ENCODE measurements at regions not wholly inside any gene's neighbourhood (a gene's known extent, or its start where the extent isn't known, plus 50 kb on each side); places are given as distances from the start of the nearest gene placed in this dataset.

GRCh38 chr17:34009912-34010311, 245.2 kb upstream of the CCL2 start:
- Mint-ChIP-seq H3K27me3 (ENCODE audit: low read depth in 3 of 3) (peaks cover 4 to 11% (median 7%) of the 10 kb centered on the region in 3 donors), H3K9me3 (peaks cover 0 to 3% (median 0%) of the 10 kb centered on the region in 7 donors), H3K4me1 (no peaks in the 10 kb centered on the region), H3K27ac (no peak overlapping the region), H3K36me3 (no peaks in the 10 kb centered on the region), H3K4me3 (no peak overlapping the region)
- Histone ChIP-seq H3K79me2 (ENCODE audit: insufficient read depth, low read length) (no peaks in the 10 kb centered on the region), H2AFZ (ENCODE audit: insufficient read depth, low read depth, low read length, poor library complexity, severe bottlenecking) (no peak overlapping the region), H3K4me1 (ENCODE audit: control insufficient read depth in 1 of 2, insufficient read depth in 2 of 2, low read length in 2 of 2) (no peaks in the 10 kb centered on the region), H3K4me2 (replicated peaks; ENCODE audit: extremely low read depth, low read length, poor library complexity, severe bottlenecking) (no peak overlapping the region), H3K9ac (ENCODE audit: insufficient read depth, low read length, poor library complexity, severe bottlenecking) (no peak overlapping the region), H3K27ac (ENCODE audit: low read depth in 1 of 2, low read length in 2 of 2) (no peak overlapping the region), H3K36me3 (replicated peaks in 1 of 2; ENCODE audit: control insufficient read depth in 1 of 2, insufficient read depth in 2 of 2, low read length in 2 of 2) (no peaks in the 10 kb centered on the region), H3K9me3 (replicated peaks in 1 of 2; ENCODE audit: control insufficient read depth in 1 of 2, insufficient read depth in 1 of 2, low read length in 2 of 2) (no peaks in the 10 kb centered on the region), H3K4me3 (replicated peaks in 1 of 3; ENCODE audit: low read depth in 2 of 3, low read length in 3 of 3) (no peak overlapping the region), H3K27me3 (ENCODE audit: control insufficient read depth in 2 of 2, insufficient read depth in 2 of 2, low read length in 2 of 2) (peaks cover 0 to 2% of the 10 kb centered on the region in 2 donors), H4K20me1 (ENCODE audit: insufficient read depth, low read length) (no peaks in the 10 kb centered on the region)
- TF ChIP-seq CTCF (IDR thresholded peaks at IDR 0.05) = no peak
- DNase-seq = no peak
- intact Hi-C loops (cut with micrococcal nuclease) = no loop called here
- WGBS (ENCODE audit: insufficient coverage) = 100% methylated on average over 4 of the region's 5 CpGs

DNA sequence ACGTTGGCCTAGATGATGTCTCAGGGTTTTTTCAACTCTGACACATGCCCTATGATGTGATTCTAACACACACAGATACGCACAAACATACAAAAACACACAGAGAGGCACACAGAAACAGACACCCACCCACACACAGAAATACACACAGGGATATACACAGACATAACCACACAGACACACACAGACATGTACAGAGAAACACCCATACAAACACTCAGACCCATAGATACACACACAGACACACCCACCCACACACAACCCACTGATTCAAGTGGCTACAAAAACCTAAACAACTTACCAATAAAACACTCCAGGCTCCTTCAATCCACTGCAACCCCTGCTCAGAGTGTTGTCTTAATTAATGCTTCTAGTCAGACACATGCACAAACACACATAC, 244.6 kb upstream of the CCL2 start:
- H3K9me3 ChIP-seq (replicated peaks in 1 of 2; ENCODE audit: control insufficient read depth in 1 of 2, insufficient read depth in 1 of 2, low read length in 2 of 2) = no peaks in the 10 kb centered on the region
- no peaks in the 10 kb centered on the region for H3K36me3 ChIP-seq (replicated peaks in 1 of 2; ENCODE audit: control insufficient read depth in 1 of 2, insufficient read depth in 2 of 2, low read length in 2 of 2)
- no peak overlapping the region for H3K4me2 ChIP-seq (replicated peaks; ENCODE audit: extremely low read depth, low read length, poor library complexity, severe bottlenecking)
- Mint-ChIP-seq H3K27me3 (ENCODE audit: low read depth in 3 of 3) (peaks cover 2 to 11% (median 7%) of the 10 kb centered on the region in 3 donors), H3K27ac (no peak overlapping the region), H3K36me3 (no peaks in the 10 kb centered on the region), H3K9me3 (peaks cover 0 to 3% (median 0%) of the 10 kb centered on the region in 7 donors), H3K4me3 (no peak overlapping the region), H3K4me1 (no peaks in the 10 kb centered on the region)
- intact Hi-C loops (cut with micrococcal nuclease) = no loop called here
- no peak for DNase-seq
- no peak overlapping the region for H3K9ac ChIP-seq (ENCODE audit: insufficient read depth, low read length, poor library complexity, severe bottlenecking)
- 93% methylated on average over 2 of the region's 2 CpGs for WGBS (ENCODE audit: insufficient coverage)
- H2AFZ ChIP-seq (ENCODE audit: insufficient read depth, low read depth, low read length, poor library complexity, severe bottlenecking) = no peak overlapping the region
- H4K20me1 ChIP-seq (ENCODE audit: insufficient read depth, low read length) = no peaks in the 10 kb centered on the region
- TF ChIP-seq CTCF (IDR thresholded peaks at IDR 0.05) = no peak
- H3K79me2 ChIP-seq (ENCODE audit: insufficient read depth, low read length) = no peaks in the 10 kb centered on the region
- H3K27me3 ChIP-seq (ENCODE audit: control insufficient read depth in 2 of 2, insufficient read depth in 2 of 2, low read length in 2 of 2) = peaks cover 0 to 2% of the 10 kb centered on the region in 2 donors
- no peak overlapping the region for H3K27ac ChIP-seq (ENCODE audit: low read depth in 1 of 2, low read length in 2 of 2)
- H3K4me1 ChIP-seq (ENCODE audit: control insufficient read depth in 1 of 2, insufficient read depth in 2 of 2, low read length in 2 of 2) = no peaks in the 10 kb centered on the region
- no peak overlapping the region for H3K4me3 ChIP-seq (replicated peaks in 1 of 3; ENCODE audit: low read depth in 2 of 3, low read length in 3 of 3)

All from CD14-positive monocyte (primary cell).